Neuronal stem cell (in vitro differentiated cells): ENCODE measurements at regions not wholly inside any gene's neighbourhood (a gene's known extent, or its start where the extent isn't known, plus 50 kb on each side); places are given as distances from the start of the nearest gene placed in this dataset.
"Not testable (repeated sequence)": the region's sequence is repeated elsewhere in the genome, so short reads cannot be mapped to it uniquely, and the experiment has no call there.

Source experiments
- DNase-seq: peaks from one replicate; pipeline ENCODE4 v3.0.0-alpha.2; 2013; ENCODE audit warnings: low spot score
- H2AFZ ChIP-seq: one replicate; pipeline ENCODE4 v1.6.1; 2013; ENCODE audit warnings: mild to moderate bottlenecking, low read length, inconsistent platforms
- H2AK5ac ChIP-seq: 2 replicates; pipeline ENCODE4 v1.6.1; 2013; ENCODE audit warnings: low read depth, mild to moderate bottlenecking, inconsistent platforms, low read length, moderate library complexity, mixed read lengths
- H2BK120ac ChIP-seq: 2 replicates; pipeline ENCODE4 v1.6.1; 2013; ENCODE audit warnings: low read depth, mild to moderate bottlenecking, inconsistent platforms, low read length, moderate library complexity, mixed read lengths
- H2BK12ac ChIP-seq: one replicate; pipeline ENCODE4 v1.6.1; 2013; ENCODE audit warnings: low read length, inconsistent platforms
- H2BK15ac ChIP-seq: 2 replicates; pipeline ENCODE4 v1.6.1; 2013; ENCODE audit warnings: mild to moderate bottlenecking, low read length, inconsistent platforms, mixed read lengths
- H2BK5ac ChIP-seq: one replicate; pipeline ENCODE4 v1.6.1; 2013; ENCODE audit warnings: inconsistent platforms, mild to moderate bottlenecking, low read length, moderate library complexity
- H3K14ac ChIP-seq: one replicate; pipeline ENCODE4 v1.6.1; 2013; ENCODE audit warnings: low read length, inconsistent platforms
- H3K18ac ChIP-seq: 2 replicates; pipeline ENCODE4 v1.6.1; 2013; ENCODE audit warnings: low read length, inconsistent platforms
- H3K23ac ChIP-seq: 2 replicates; pipeline ENCODE4 v1.6.1; 2013; ENCODE audit warnings: low read depth, mild to moderate bottlenecking, mixed read lengths, low read length, inconsistent platforms; ENCODE audit not compliant: poor library complexity
- H3K27ac ChIP-seq: replicated peaks from 3 replicates; pipeline ENCODE4 v1.5.1; 2013; ENCODE audit warnings: low read length, inconsistent platforms
- H3K27me3 ChIP-seq, 3 experiments: 2 replicates each; pipeline ENCODE4 v1.6.1; 2013; ENCODE audit warnings: low read length in 3 of 3, mild to moderate bottlenecking in 2 of 3, inconsistent platforms in 1 of 3, low read depth in 1 of 3, mixed read lengths in 1 of 3, moderate library complexity in 1 of 3; ENCODE audit not compliant: control insufficient read depth in 3 of 3, insufficient read depth in 3 of 3
- H3K36me3 ChIP-seq, 2 donors: replicated peaks in 1 of 2; 2 replicates each; pipeline ENCODE4 v1.6.1; 2013; ENCODE audit warnings: low read length in 2 of 2; ENCODE audit not compliant: control insufficient read depth in 2 of 2, insufficient read depth in 2 of 2
- H3K4ac ChIP-seq: 2 replicates; pipeline ENCODE4 v1.6.1; 2013; ENCODE audit warnings: inconsistent platforms, mild to moderate bottlenecking, low read length, moderate library complexity
- H3K4me1 ChIP-seq, 2 donors: 1 replicate in 1 of 2; 2 replicates in 1 of 2; pipeline ENCODE4 v1.6.1; 2013; ENCODE audit warnings: low read length in 2 of 2, low read depth in 1 of 2; ENCODE audit not compliant: control insufficient read depth in 2 of 2, insufficient read depth in 1 of 2
- H3K4me2 ChIP-seq: one replicate; pipeline ENCODE4 v1.6.1; 2013; ENCODE audit warnings: mild to moderate bottlenecking, low read length, inconsistent platforms; ENCODE audit not compliant: insufficient read depth, poor library complexity, severe bottlenecking
- H3K4me3 ChIP-seq, 2 donors: 2 replicates each; pipeline ENCODE4 v1.5.1; 2013; ENCODE audit warnings: low read length in 2 of 2, mild to moderate bottlenecking in 2 of 2, inconsistent platforms in 1 of 2, moderate library complexity in 1 of 2
- H3K79me1 ChIP-seq: one replicate; pipeline ENCODE4 v1.6.1; 2013; ENCODE audit warnings: low read depth, mild to moderate bottlenecking, inconsistent platforms, low read length, moderate library complexity
- H3K9ac ChIP-seq: one replicate; pipeline ENCODE4 v1.6.1; 2013; ENCODE audit warnings: mild to moderate bottlenecking, low read depth, low read length, inconsistent platforms; ENCODE audit not compliant: poor library complexity
- H3K9me3 ChIP-seq, 2 donors: replicated peaks in 1 of 2; 2 replicates each; pipeline versions ENCODE3 to v1.6.1; 2013; ENCODE audit warnings: low read length in 2 of 2, mild to moderate bottlenecking in 2 of 2, inconsistent platforms in 1 of 2, low read depth in 1 of 2, mixed read lengths in 1 of 2, moderate library complexity in 1 of 2; ENCODE audit not compliant: control insufficient read depth in 2 of 2, insufficient read depth in 1 of 2
- H4K8ac ChIP-seq: one replicate; pipeline ENCODE4 v1.6.1; 2013; ENCODE audit warnings: low read depth, mild to moderate bottlenecking, inconsistent platforms, low read length, moderate library complexity
- H4K91ac ChIP-seq: one replicate; pipeline ENCODE4 v1.6.1; 2013; ENCODE audit warnings: low read length, low read depth, mild to moderate bottlenecking, inconsistent platforms; ENCODE audit not compliant: poor library complexity
- WGBS, 2 donors: extraction: QIAGEN DNeasy Blood & Tissue Kit; methylation state at CpG; one replicate each; pipeline ENCODE4 v1.1.7; 2013; ENCODE audit warnings: missing lambda C conversion rate in 2 of 2, mixed read lengths in 1 of 2; ENCODE audit not compliant: insufficient read length in 2 of 2, insufficient replicate concordance in 1 of 2; ENCODE audit errors: extremely low coverage in 2 of 2; 5-methylcytosine and 5-hydroxymethylcytosine counted together

- not testable (repeated sequence) for H2BK15ac ChIP-seq, H4K8ac ChIP-seq, H3K79me1 ChIP-seq, H3K9me3 ChIP-seq, H3K14ac ChIP-seq, H2BK12ac ChIP-seq, H2AFZ ChIP-seq, H3K27ac ChIP-seq, H3K27me3 ChIP-seq, H3K4me2 ChIP-seq, H3K23ac ChIP-seq, H3K36me3 ChIP-seq, H3K9ac ChIP-seq, DNase-seq, H2AK5ac ChIP-seq, H4K91ac ChIP-seq, H3K4me1 ChIP-seq, H3K18ac ChIP-seq, H3K4me3 ChIP-seq, H2BK120ac ChIP-seq, H3K4ac ChIP-seq
- no CpG with 5 or more reads among the region's 18 CpGs for WGBS, 2 donors
- H2BK5ac ChIP-seq: peak overlapping the region; percentile 22
These were observed 784.2 kb upstream of the FBXO33 start for GRCh38 chr14:40216408-40216807.

- no peaks in the 10 kb centered on the region for H3K9me3 ChIP-seq
- H3K4me3 ChIP-seq: no peak overlapping the region
- no peak overlapping the region for H4K91ac ChIP-seq
- no peak overlapping the region for H2BK12ac ChIP-seq
- H2BK120ac ChIP-seq: no peak overlapping the region
- no peak overlapping the region for H3K4ac ChIP-seq
- no peaks in the 10 kb centered on the region for H3K4me1 ChIP-seq
- H3K18ac ChIP-seq: no peak overlapping the region
- no peak overlapping the region for H2AK5ac ChIP-seq
- H3K27me3 ChIP-seq: no peaks in the 10 kb centered on the region
- no peak overlapping the region for H2AFZ ChIP-seq
- no peak overlapping the region for H4K8ac ChIP-seq
- no peak for DNase-seq
- H3K23ac ChIP-seq: no peak overlapping the region
- no peak overlapping the region for H3K4me2 ChIP-seq
- H3K79me1 ChIP-seq: no peaks in the 10 kb centered on the region
- no peaks in the 10 kb centered on the region for H3K36me3 ChIP-seq
- H3K9ac ChIP-seq: no peak overlapping the region
- H2BK5ac ChIP-seq: no peak overlapping the region
- H3K27ac ChIP-seq: no peak overlapping the region
- no peak overlapping the region for H2BK15ac ChIP-seq
- no peak overlapping the region for H3K14ac ChIP-seq
These were observed 781.5 kb upstream of the FBXO33 start for GRCh38 chr14:40213701-40214100.

- no peak overlapping the region for H2BK15ac ChIP-seq
- H3K14ac ChIP-seq: no peak overlapping the region
- H4K8ac ChIP-seq: no peak overlapping the region
- peaks cover 0 to 2% of the 10 kb centered on the region in 2 donors for H3K4me1 ChIP-seq
- H3K36me3 ChIP-seq: no peaks in the 10 kb centered on the region
- peak overlapping the region; percentile 56 for H3K18ac ChIP-seq
- no peak overlapping the region for H3K4ac ChIP-seq
- H3K27me3 ChIP-seq: no peaks in the 10 kb centered on the region
- no peak overlapping the region for H2BK12ac ChIP-seq
- H3K9ac ChIP-seq: no peak overlapping the region
- no peak for DNase-seq
- H2AFZ ChIP-seq: peak overlapping the region; percentile 68
- no peak overlapping the region for H3K4me2 ChIP-seq
- H3K4me3 ChIP-seq: peak overlapping the region in 1 of 2 donors; percentile 43
- H3K23ac ChIP-seq: no peak overlapping the region
- H2BK5ac ChIP-seq: no peak overlapping the region
- peaks cover 0 to 2% of the 10 kb centered on the region in 2 donors for H3K9me3 ChIP-seq
- no CpG with 5 or more reads among the region's 11 CpGs for WGBS, 2 donors
- H2BK120ac ChIP-seq: no peak overlapping the region
- H4K91ac ChIP-seq: peak overlapping the region; percentile 58
- H3K79me1 ChIP-seq: no peaks in the 10 kb centered on the region
- no peak overlapping the region for H2AK5ac ChIP-seq
- no peak overlapping the region for H3K27ac ChIP-seq
These were observed 772.4 kb upstream of the FBXO33 start for GRCh38 chr14:40204441-40205175.

GRCh38 chr14:40199101-40199500 lies 766.9 kb upstream of the FBXO33 start:
- peaks cover 0 to 2% of the 10 kb centered on the region in 2 donors for H3K9me3 ChIP-seq
- no peak overlapping the region for H2AFZ ChIP-seq
- no peak overlapping the region for H4K91ac ChIP-seq
- no peak overlapping the region for H4K8ac ChIP-seq
- no peaks in the 10 kb centered on the region for H3K4me1 ChIP-seq
- no peak overlapping the region for H3K23ac ChIP-seq
- H3K14ac ChIP-seq: no peak overlapping the region
- no peak overlapping the region for H2BK5ac ChIP-seq
- no peak overlapping the region for H3K4me2 ChIP-seq
- no peak overlapping the region for H3K27ac ChIP-seq
- H2BK120ac ChIP-seq: no peak overlapping the region
- no peaks in the 10 kb centered on the region for H3K36me3 ChIP-seq
- no peak overlapping the region for H2BK12ac ChIP-seq
- WGBS, 2 donors: no CpG with 5 or more reads among the region's 1 CpG
- no peak overlapping the region for H3K9ac ChIP-seq
- H3K4ac ChIP-seq: no peak overlapping the region
- no peak for DNase-seq
- H3K18ac ChIP-seq: no peak overlapping the region
- no peak overlapping the region for H2BK15ac ChIP-seq
- no peaks in the 10 kb centered on the region for H3K27me3 ChIP-seq
- no peak overlapping the region for H3K4me3 ChIP-seq
- no peak overlapping the region for H2AK5ac ChIP-seq
- no peaks in the 10 kb centered on the region for H3K79me1 ChIP-seq
